ENCODE measurements at regions not wholly inside any gene's neighbourhood (a gene's known extent, or its start where the extent isn't known, plus 50 kb on each side); places are given as distances from the start of the nearest gene placed in this dataset.

GRCh38 chr17:14933676-14934075 is 331.4 kb downstream of the PMP22 start:
- Histone ChIP-seq H3K36me3 (ENCODE audit: control insufficient read depth, insufficient read depth, low read length) (no peaks in the 10 kb centered on the region), H3K56ac (ENCODE audit: low read length) (no peak overlapping the region), H4K8ac (ENCODE audit: low read depth, low read length) (no peak overlapping the region), H2BK5ac (ENCODE audit: low read length) (no peak overlapping the region), H3K4me1 (ENCODE audit: control insufficient read depth, low read depth, low read length) (no peaks in the 10 kb centered on the region), H3K18ac (ENCODE audit: low read length) (no peak overlapping the region), H3K79me2 (ENCODE audit: control insufficient read depth, insufficient read depth, low read length) (no peaks in the 10 kb centered on the region), H3K4me3 (ENCODE audit: low read length) (no peak overlapping the region), H3K79me1 (ENCODE audit: low read length) (no peaks in the 10 kb centered on the region), H3K23ac (ENCODE audit: low read length) (no peak overlapping the region), H3K27ac (ENCODE audit: low read depth, low read length) (no peak overlapping the region), H3K9ac (ENCODE audit: low read length) (no peak overlapping the region), H4K5ac (ENCODE audit: low read length) (no peak overlapping the region), H3K4ac (ENCODE audit: low read depth, low read length) (no peak overlapping the region), H2AK5ac (ENCODE audit: low read length) (no peak overlapping the region), H2BK120ac (ENCODE audit: low read depth, low read length) (no peak overlapping the region), H2BK15ac (replicated peaks; ENCODE audit: low read depth) (no peak overlapping the region), H3K27me3 (ENCODE audit: insufficient read depth, low read length, poor library complexity) (no peaks in the 10 kb centered on the region), H3K4me2 (ENCODE audit: low read length) (no peak overlapping the region)
- no CpG with 5 or more reads among the region's 4 CpGs for WGBS (ENCODE audit: extremely low coverage, insufficient coverage, low lambda C conversion rate)
- no peak for DNase-seq

- H3K4me3 ChIP-seq (ENCODE audit: low read length) = no peak overlapping the region
- H2BK5ac ChIP-seq (ENCODE audit: low read length) = no peak overlapping the region
- no peak overlapping the region for H4K5ac ChIP-seq (ENCODE audit: low read length)
- H4K8ac ChIP-seq (ENCODE audit: low read depth, low read length) = no peak overlapping the region
- H3K36me3 ChIP-seq (ENCODE audit: control insufficient read depth, insufficient read depth, low read length) = no peaks in the 10 kb centered on the region
- no peak overlapping the region for H3K9ac ChIP-seq (ENCODE audit: low read length)
- WGBS (ENCODE audit: extremely low coverage, insufficient coverage, low lambda C conversion rate) = no CpG with 5 or more reads among the region's 7 CpGs
- no peaks in the 10 kb centered on the region for H3K79me1 ChIP-seq (ENCODE audit: low read length)
- no peak overlapping the region for H3K4me2 ChIP-seq (ENCODE audit: low read length)
- H3K4me1 ChIP-seq (ENCODE audit: control insufficient read depth, low read depth, low read length) = no peaks in the 10 kb centered on the region
- H2AK5ac ChIP-seq (ENCODE audit: low read length) = no peak overlapping the region
- peak overlapping the region; percentile 16 for H3K4ac ChIP-seq (ENCODE audit: low read depth, low read length)
- H3K27ac ChIP-seq (ENCODE audit: low read depth, low read length) = no peak overlapping the region
- H3K27me3 ChIP-seq (ENCODE audit: insufficient read depth, low read length, poor library complexity) = no peaks in the 10 kb centered on the region
- no peak overlapping the region for H3K23ac ChIP-seq (ENCODE audit: low read length)
- peak overlapping the region; percentile 5 for H3K56ac ChIP-seq (ENCODE audit: low read length)
- no peak overlapping the region for H3K18ac ChIP-seq (ENCODE audit: low read length)
- H2BK15ac ChIP-seq (replicated peaks; ENCODE audit: low read depth) = no peak overlapping the region
- no peaks in the 10 kb centered on the region for H3K79me2 ChIP-seq (ENCODE audit: control insufficient read depth, insufficient read depth, low read length)
- H2BK120ac ChIP-seq (ENCODE audit: low read depth, low read length) = no peak overlapping the region
- DNase-seq = peak; percentile 71
Observed at GRCh38 chr17:14926526-14927122, 338.5 kb downstream of the PMP22 start.

- Histone ChIP-seq H3K23ac (ENCODE audit: low read length) (no peak overlapping the region), H2BK120ac (ENCODE audit: low read depth, low read length) (no peak overlapping the region), H2BK5ac (ENCODE audit: low read length) (no peak overlapping the region), H3K79me1 (ENCODE audit: low read length) (no peaks in the 10 kb centered on the region), H3K27ac (ENCODE audit: low read depth, low read length) (no peak overlapping the region), H3K56ac (ENCODE audit: low read length) (peak overlapping the region; percentile 5), H3K18ac (ENCODE audit: low read length) (no peak overlapping the region), H3K27me3 (ENCODE audit: insufficient read depth, low read length, poor library complexity) (no peaks in the 10 kb centered on the region), H3K9ac (ENCODE audit: low read length) (no peak overlapping the region), H3K4me1 (ENCODE audit: control insufficient read depth, low read depth, low read length) (no peaks in the 10 kb centered on the region), H3K4me3 (ENCODE audit: low read length) (no peak overlapping the region), H4K8ac (ENCODE audit: low read depth, low read length) (no peak overlapping the region), H3K4ac (ENCODE audit: low read depth, low read length) (peak overlapping the region; percentile 16), H4K5ac (ENCODE audit: low read length) (no peak overlapping the region), H3K79me2 (ENCODE audit: control insufficient read depth, insufficient read depth, low read length) (no peaks in the 10 kb centered on the region), H2AK5ac (ENCODE audit: low read length) (no peak overlapping the region), H2BK15ac (replicated peaks; ENCODE audit: low read depth) (no peak overlapping the region), H3K4me2 (ENCODE audit: low read length) (no peak overlapping the region), H3K36me3 (ENCODE audit: control insufficient read depth, insufficient read depth, low read length) (no peaks in the 10 kb centered on the region)
- WGBS (ENCODE audit: extremely low coverage, insufficient coverage, low lambda C conversion rate) = no CpG with 5 or more reads among the region's 8 CpGs
- no peak for DNase-seq
Observed at GRCh38 chr17:14926073-14926472, 339.1 kb downstream of the PMP22 start.

DNA sequence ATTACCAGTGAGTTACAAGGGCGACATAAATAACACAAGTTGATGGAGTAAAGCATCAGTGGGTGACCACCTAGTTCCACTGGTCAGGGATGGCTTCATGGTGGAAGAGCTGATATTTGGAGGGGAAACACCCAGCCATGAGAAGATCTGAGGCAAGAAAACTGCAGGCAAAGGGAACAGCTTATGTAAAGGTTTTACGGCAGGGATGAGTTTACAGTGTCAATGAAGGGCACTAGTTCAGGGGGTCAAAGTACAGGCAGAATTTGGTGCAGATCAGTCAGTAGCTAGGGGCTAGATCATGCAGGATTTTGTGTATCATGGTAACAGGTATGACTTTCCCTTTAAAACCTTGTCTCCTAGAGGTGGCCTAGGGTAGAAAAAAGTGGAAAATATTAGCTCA is 339.6 kb downstream of the PMP22 start:
- Histone ChIP-seq H3K36me3 (ENCODE audit: control insufficient read depth, insufficient read depth, low read length) (no peaks in the 10 kb centered on the region), H2BK120ac (ENCODE audit: low read depth, low read length) (no peak overlapping the region), H3K56ac (ENCODE audit: low read length) (no peak overlapping the region), H3K27me3 (ENCODE audit: insufficient read depth, low read length, poor library complexity) (no peaks in the 10 kb centered on the region), H3K18ac (ENCODE audit: low read length) (no peak overlapping the region), H3K4ac (ENCODE audit: low read depth, low read length) (no peak overlapping the region), H4K5ac (ENCODE audit: low read length) (no peak overlapping the region), H2AK5ac (ENCODE audit: low read length) (no peak overlapping the region), H3K23ac (ENCODE audit: low read length) (no peak overlapping the region), H3K79me2 (ENCODE audit: control insufficient read depth, insufficient read depth, low read length) (no peaks in the 10 kb centered on the region), H3K9ac (ENCODE audit: low read length) (no peak overlapping the region), H3K4me3 (ENCODE audit: low read length) (no peak overlapping the region), H2BK15ac (replicated peaks; ENCODE audit: low read depth) (no peak overlapping the region), H2BK5ac (ENCODE audit: low read length) (no peak overlapping the region), H3K4me2 (ENCODE audit: low read length) (no peak overlapping the region), H3K79me1 (ENCODE audit: low read length) (no peaks in the 10 kb centered on the region), H3K4me1 (ENCODE audit: control insufficient read depth, low read depth, low read length) (no peaks in the 10 kb centered on the region), H3K27ac (ENCODE audit: low read depth, low read length) (no peak overlapping the region), H4K8ac (ENCODE audit: low read depth, low read length) (no peak overlapping the region)
- no peak for DNase-seq
- WGBS (ENCODE audit: extremely low coverage, insufficient coverage, low lambda C conversion rate) = no CpG with 5 or more reads among the region's 2 CpGs

GRCh38 chr17:14923981-14924380 is 341.1 kb downstream of the PMP22 start:
- Histone ChIP-seq H3K56ac (ENCODE audit: low read length) (no peak overlapping the region), H4K5ac (ENCODE audit: low read length) (no peak overlapping the region), H3K27me3 (ENCODE audit: insufficient read depth, low read length, poor library complexity) (no peaks in the 10 kb centered on the region), H3K79me2 (ENCODE audit: control insufficient read depth, insufficient read depth, low read length) (no peaks in the 10 kb centered on the region), H4K8ac (ENCODE audit: low read depth, low read length) (no peak overlapping the region), H3K4me1 (ENCODE audit: control insufficient read depth, low read depth, low read length) (peaks cover 6% of the 10 kb centered on the region), H3K79me1 (ENCODE audit: low read length) (no peaks in the 10 kb centered on the region), H3K36me3 (ENCODE audit: control insufficient read depth, insufficient read depth, low read length) (no peaks in the 10 kb centered on the region), H2AK5ac (ENCODE audit: low read length) (no peak overlapping the region), H2BK15ac (replicated peaks; ENCODE audit: low read depth) (no peak overlapping the region), H3K23ac (ENCODE audit: low read length) (no peak overlapping the region), H3K18ac (ENCODE audit: low read length) (no peak overlapping the region), H3K4ac (ENCODE audit: low read depth, low read length) (no peak overlapping the region), H3K9ac (ENCODE audit: low read length) (no peak overlapping the region), H2BK120ac (ENCODE audit: low read depth, low read length) (no peak overlapping the region), H3K4me3 (ENCODE audit: low read length) (no peak overlapping the region), H3K4me2 (ENCODE audit: low read length) (no peak overlapping the region), H3K27ac (ENCODE audit: low read depth, low read length) (no peak overlapping the region), H2BK5ac (ENCODE audit: low read length) (no peak overlapping the region)
- WGBS (ENCODE audit: extremely low coverage, insufficient coverage, low lambda C conversion rate) = no CpG with 5 or more reads among the region's 3 CpGs
- DNase-seq = no peak

- Histone ChIP-seq H3K18ac (ENCODE audit: low read length) (no peak overlapping the region), H3K4ac (ENCODE audit: low read depth, low read length) (no peak overlapping the region), H3K56ac (ENCODE audit: low read length) (no peak overlapping the region), H3K4me2 (ENCODE audit: low read length) (no peak overlapping the region), H4K5ac (ENCODE audit: low read length) (no peak overlapping the region), H3K27ac (ENCODE audit: low read depth, low read length) (no peak overlapping the region), H2BK5ac (ENCODE audit: low read length) (no peak overlapping the region), H2BK120ac (ENCODE audit: low read depth, low read length) (no peak overlapping the region), H2AK5ac (ENCODE audit: low read length) (no peak overlapping the region), H3K36me3 (ENCODE audit: control insufficient read depth, insufficient read depth, low read length) (no peaks in the 10 kb centered on the region), H3K9ac (ENCODE audit: low read length) (no peak overlapping the region), H3K4me3 (ENCODE audit: low read length) (no peak overlapping the region), H4K8ac (ENCODE audit: low read depth, low read length) (no peak overlapping the region), H3K4me1 (ENCODE audit: control insufficient read depth, low read depth, low read length) (peaks cover 6% of the 10 kb centered on the region), H3K79me1 (ENCODE audit: low read length) (no peaks in the 10 kb centered on the region), H3K27me3 (ENCODE audit: insufficient read depth, low read length, poor library complexity) (no peaks in the 10 kb centered on the region), H3K79me2 (ENCODE audit: control insufficient read depth, insufficient read depth, low read length) (no peaks in the 10 kb centered on the region), H2BK15ac (replicated peaks; ENCODE audit: low read depth) (no peak overlapping the region), H3K23ac (ENCODE audit: low read length) (no peak overlapping the region)
- no peak for DNase-seq
- no CpG with 5 or more reads among the region's 2 CpGs for WGBS (ENCODE audit: extremely low coverage, insufficient coverage, low lambda C conversion rate)
Observed at GRCh38 chr17:14922411-14922810, 342.7 kb downstream of the PMP22 start.

Data from mesendoderm (in vitro differentiated cells).